HG03108 (cell line): ENCODE measurements at regions not wholly inside any gene's neighbourhood (a gene's known extent, or its start where the extent isn't known, plus 50 kb on each side); places are given as distances from the start of the nearest gene placed in this dataset.

Experiments used
- ATAC-seq: cut with Tn5 transposase; IDR thresholded peaks from one replicate; pipeline ENCODE4 v1.9.1; 2021; ENCODE audit warnings: moderate library complexity; ENCODE audit not compliant: unreplicated experiment

DNA sequence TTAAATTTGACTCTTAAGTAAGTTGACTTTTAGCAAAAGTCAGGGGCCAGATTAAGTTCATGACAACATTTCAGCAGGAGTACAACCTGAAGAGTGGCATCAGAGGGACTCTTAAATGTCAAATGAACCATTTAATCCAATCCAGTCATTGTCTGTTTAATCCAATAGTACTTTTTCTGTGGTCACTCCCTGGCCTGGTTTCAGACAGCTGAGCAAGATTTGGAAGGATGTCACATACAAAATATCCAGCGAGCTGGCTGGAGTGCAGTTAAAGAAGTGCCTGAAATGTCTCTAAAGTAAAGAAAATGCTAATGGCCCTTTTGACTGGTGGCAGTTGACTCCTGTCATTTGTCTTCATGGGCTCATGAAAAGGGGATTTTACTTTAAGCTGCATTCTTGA lies 1082.1 kb downstream of the AACS start:
- ATAC-seq = no peak

DNA sequence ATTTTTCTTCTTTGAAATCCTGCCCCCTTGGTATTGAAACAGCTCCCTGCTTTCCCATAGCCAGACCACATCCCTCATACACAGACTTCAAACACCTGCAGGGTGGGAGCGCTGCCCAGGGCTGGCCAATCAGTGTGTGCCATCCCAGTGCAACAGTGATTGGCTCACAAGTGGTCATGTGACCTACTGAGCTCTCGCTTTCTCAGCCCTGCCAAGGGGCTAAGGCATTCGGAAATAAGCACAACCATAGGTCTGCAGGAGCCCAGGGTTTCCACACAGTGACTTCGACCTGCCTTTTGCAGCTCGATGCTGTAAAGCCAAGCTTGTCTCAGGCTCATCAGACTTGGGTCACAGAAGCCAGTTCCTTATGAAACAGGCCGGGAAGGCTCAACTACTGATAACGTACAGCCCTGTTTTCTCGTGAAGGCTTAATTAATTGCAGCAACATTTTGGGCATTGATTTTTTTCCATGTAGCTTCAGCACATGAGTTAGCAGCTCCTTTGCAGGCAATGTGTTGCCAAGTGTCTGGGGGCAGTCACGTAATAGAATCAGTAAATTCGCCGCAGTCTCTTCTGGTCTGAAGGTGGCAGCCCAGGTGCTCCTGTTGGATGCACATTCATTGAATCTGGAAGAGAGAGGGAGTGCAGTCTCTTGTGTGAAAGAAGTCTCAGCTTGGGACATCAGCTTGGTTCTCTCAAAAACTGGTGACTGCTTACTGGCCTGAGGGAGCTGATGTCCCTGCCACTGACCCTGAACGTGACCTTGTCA lies 1091.8 kb downstream of the AACS start:
- ATAC-seq = no peak

DNA sequence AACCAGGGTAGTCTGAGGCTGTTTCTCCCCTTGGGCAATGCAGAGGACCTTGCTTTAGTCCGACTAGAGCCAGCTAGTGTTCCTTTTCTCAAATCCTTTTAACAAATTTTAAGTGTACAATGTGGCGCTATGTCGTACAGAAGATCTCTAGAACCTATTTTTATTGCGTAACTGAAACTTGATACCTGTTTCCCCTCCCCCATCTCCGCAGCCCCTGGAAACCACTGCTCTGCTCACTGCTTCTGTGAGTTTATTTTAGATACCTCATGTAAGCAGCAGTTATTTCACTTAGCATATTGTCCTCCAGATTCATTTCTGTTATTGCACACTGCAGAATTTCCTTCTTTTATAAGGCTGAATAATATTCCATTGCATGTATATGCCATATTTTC lies 1092.3 kb downstream of the AACS start:
- no peak for ATAC-seq

DNA sequence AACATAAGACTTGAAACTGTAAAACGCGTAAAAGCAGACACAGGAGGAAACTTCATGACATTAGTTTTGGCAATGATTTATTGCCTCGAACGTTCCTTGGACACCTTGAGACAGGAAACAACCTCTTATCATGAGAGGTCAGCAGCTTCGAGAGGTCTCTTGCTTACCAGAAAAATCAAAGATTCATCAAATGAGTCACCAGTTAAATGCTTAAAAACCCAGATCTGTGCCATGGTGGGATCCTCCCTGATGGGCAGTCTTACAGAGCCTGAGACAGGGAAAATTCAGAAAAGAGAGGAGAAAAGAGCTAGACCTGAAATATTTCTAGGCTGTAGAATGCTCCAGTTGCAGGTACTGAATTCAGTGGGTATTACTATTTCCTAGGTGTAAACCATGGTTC lies 1093.9 kb downstream of the AACS start:
- no peak for ATAC-seq

DNA sequence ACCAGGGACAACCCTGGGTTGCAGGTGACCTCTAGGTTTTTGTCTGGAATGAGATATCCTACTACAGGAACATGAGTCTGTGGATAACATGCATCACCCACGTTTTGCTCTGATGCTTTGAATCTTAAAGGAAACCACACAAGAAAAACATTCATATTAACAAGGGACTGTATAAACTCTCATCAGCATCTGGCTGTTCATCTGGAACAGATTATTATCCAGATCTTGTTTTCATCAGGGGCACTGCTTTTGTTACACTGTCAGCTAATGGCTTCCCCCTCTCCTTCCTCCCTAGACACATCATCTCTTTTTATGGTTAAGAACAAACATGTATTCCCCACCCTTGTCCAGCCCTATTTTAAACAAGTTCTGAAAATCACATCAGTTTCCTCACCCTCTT lies 1095.7 kb downstream of the AACS start:
- ATAC-seq = no peak

DNA sequence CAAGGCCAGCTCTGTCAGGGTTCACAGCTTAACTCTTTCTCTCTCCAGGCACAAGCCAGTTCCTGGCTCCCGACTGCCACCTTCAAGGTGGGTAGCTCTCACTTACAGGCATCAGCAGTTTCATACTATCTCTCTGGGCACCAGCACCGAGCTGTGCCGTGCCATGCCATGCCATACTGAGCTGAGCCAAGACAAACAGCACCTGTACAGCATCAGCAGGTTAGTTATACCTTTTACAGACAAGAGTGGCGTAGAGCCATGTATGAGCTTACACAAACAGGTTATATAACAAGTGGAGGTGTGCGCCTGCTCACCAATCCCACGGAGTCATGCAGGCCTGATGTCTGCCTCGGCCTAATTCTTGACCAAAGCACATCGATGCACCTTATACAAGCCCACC lies 1098.7 kb downstream of the AACS start:
- ATAC-seq = no peak

DNA sequence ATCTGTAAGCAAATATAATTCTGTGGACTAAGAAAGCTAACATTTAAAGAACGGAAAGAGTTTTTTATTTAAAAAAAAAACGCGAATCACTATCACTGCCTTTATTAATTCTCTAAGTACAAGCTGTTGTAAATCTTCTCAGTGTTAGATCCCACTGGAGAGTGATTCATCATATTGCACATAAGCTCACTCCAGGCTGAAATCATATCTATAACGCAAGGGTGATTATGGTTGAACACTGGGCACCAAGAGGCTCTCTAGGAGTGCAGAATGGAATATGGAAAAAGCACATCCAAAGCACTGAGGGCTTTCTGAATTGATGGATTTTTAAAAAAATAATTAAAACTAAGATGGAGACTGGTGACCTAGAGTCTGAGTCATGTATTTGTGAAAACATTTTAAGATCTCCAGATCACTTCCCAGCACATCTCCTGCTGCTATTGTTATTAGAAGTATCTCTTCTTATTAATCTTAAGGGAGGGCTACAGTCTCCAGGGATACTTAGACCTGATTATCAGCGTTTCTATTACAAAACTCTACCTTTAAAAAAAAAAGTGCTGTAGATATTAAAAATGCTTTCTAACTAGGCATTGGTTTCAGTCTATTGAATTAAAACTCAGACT lies 1106.8 kb downstream of the AACS start:
- no peak for ATAC-seq

DNA sequence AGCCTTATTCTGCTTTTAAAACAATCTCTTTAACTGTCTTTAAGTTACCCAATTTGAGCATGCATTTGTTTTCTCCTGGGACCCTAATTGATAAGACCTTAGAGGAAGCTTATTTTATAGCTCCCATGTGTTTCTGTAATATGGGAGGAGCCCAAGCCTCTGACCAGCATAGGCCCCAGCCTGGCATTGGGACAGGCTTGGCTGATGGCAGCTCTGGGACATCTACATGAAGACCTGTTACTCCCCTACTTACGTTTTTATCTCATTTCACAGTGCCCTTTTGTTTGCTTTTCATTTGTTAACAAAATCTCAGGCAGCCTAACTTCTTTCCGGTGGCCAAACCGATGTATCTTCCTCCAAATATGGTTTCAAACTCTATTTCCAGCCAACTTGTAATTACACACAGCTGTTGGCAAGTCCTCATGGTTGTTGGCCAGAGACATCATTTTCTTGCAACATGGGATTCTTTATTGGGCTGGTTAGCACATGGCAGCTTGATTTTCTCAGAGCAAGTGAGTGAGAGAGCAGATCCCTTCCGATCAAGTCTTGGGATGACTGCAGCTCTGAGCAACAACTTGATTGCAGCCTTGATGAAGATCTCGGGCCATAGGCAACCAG lies 1117.5 kb downstream of the AACS start:
- no peak for ATAC-seq

DNA sequence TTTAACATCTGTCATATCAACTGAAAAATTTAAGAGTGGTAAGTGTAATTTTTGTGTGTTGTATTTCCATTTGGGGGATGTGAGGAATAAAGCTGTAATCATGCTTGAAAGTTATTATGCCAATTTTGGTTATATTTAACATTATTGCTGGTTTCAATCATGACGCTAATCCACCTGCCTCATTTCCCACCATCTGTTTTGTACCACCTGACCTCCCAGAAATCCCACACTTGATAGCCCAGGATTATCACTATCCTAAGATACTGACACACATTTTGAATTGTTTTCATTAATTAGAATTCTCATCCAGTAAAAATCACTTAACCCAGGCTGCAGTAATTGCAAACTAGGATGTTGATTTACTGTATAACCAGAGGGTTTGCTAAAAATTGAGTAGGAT lies 1119.8 kb downstream of the AACS start:
- ATAC-seq = no peak

DNA sequence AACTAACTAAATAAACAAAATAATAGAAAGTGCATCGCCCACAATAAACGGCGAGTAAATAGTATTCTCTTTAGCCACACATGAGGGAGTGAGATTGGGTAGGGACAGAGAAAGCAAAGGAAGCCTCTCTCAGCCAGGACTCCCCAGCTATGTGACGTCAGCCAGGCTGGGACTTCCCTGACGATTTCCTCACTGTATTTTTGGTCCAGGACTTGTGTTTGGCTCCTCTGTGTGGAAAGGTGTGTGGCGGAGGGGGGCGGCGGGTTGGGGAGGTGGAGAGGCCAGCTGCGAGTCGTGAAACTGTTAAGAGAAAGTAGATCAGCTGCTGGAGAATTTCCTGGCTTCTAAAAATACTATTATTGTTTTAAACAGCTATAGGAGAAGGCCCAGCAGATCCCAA lies 1124.6 kb downstream of the AACS start:
- no peak for ATAC-seq

DNA sequence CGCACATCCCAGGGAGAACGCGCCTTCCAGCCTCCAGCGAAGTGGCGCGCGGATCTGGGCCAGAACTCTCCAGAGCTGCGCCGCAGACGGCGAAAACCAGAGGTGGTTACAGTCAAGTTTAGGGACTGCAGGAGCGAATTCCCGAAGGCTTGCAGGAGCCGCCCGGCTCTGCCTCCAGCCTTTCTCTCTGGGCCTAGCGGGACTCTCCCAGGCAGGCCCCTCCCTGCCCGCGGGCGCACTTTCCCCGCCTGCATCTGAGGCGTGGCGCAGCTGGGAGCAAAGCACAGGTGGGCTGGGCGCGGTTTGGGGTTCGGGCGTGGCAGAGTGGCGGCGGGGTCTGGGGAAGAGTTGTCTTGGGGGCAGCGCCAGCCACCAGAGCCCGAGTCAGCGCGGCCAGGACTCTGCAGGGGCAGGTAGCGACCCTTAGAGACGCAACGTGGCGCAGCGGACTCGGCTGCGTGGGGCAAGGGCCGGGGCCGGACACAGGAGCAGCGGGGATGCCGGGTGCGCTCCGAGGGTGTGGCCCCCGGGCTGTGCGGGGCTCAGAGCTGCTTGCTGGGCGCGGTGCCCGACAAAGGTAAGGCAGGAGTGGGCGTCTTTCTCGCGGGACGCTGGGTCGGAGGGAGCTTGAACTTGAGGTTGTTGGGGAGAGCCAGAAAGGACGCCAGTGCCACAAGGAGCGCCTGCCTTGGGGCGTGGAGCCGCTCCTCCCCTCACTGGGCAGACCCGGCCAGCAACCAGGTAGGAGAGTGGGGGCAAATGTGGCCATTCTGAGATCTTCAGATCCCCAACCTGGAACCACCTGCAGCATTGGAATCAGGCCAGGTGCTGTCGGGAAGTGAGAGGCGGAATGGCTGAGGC lies 1126.0 kb downstream of the AACS start:
- ATAC-seq = no peak

DNA sequence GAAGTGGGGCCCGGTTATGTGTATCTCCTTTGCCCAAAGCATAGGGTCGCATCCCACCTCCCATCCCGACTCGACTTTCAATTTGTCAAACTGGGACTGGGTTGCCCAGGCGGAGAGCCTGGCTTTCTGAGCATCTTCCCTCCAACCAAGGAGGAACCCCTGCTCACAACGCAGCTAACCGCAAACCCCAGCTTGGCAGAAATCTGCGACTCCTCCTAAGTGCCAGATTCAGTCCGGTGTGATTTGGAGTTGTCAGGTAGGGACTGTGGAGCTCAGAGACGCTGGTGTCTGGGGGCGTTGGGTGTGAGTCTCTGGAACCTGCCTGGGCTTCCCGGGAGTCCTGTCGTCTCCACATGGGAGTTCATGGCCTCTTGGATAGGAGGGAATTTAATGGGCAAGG lies 1126.7 kb downstream of the AACS start:
- ATAC-seq = no peak

DNA sequence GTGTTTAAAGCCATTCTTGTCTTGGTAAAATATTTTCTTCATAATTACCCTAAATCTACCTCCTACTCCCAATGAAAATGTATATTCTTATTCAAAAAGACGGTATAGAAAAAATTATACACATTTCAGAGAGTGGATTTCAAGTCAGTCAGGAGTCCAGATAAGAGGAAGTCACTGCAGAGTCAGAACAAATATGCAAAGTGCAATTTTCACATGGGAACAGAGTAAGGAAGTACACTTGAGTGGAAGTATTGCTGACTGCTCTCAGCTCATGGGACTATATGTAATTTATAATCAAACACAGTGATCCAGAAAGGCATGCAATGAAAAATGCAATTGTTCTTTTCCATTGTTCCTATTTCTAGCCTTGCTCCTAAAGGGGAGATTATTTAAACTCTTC lies 1128.0 kb downstream of the AACS start:
- ATAC-seq = no peak

DNA sequence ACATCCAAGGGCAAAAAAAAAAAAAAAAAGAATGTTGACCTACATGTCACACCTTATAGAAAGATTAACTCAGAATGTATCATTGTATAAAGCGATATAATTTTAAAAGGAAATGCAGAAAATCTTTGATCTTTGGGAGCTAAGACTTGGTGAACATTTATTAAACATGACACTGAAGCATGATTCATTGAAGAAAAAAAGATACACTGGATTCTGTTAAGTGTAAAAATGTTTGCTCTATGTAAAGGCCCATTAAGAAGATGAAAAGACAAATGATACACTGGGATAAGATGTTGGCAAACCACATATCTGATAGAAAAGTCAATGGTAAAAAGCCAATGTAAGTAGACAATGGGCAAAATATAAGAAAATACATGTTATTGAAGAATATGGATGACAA lies 1131.0 kb downstream of the AACS start:
- no peak for ATAC-seq

DNA sequence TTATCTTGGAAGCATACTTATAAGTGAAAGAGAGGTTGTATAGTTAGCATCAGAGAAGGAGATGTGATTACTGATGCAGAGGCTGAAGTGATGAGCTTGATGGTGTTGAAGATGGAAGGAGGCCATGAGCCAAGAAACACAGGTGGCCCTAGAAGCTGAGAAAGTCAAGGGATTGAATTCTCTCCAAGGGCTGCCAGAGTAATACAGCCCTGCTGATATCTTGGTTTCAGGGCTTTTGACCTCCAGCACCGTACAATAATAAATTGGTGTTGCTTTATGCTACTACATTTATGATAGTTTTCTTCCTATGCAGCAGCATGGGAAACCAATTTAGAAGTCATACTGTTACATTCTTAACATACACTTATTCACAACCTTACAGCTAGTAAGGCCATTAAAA lies 1133.3 kb downstream of the AACS start:
- no peak for ATAC-seq

DNA sequence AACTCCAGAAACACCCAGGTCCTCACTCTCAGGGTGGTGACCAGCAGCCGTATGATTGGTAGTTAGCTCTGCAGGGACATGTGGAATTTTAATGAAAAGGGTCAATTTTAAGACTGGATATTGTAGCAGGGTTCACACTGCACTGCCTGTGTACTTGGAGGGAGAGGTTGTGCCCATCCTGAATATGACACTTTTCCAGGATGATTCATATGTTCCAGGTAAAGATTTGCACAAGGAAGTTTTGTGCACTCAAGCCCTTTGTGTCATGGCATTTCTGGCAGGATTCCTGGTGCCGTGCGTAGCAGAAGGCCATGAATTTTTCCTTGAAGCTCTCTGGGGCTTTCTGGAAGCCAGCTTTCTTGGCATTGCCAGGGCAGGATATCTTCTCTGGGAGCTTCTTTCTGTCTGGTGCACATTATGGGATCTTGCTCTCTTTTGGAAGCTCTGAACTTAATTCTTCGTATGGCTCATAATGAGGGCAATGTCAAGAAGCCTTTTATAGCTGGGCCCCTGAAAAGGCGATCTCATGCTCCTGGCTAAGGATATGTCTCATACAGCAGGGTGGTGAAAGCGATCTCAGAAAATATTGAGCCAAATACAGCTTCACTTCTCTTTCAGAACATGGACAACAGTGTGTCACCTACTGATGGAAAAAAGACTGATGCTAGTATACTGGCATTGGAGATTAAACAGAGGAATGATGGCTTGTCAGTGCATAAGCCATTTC lies 1133.9 kb downstream of the AACS start:
- ATAC-seq = no peak

DNA sequence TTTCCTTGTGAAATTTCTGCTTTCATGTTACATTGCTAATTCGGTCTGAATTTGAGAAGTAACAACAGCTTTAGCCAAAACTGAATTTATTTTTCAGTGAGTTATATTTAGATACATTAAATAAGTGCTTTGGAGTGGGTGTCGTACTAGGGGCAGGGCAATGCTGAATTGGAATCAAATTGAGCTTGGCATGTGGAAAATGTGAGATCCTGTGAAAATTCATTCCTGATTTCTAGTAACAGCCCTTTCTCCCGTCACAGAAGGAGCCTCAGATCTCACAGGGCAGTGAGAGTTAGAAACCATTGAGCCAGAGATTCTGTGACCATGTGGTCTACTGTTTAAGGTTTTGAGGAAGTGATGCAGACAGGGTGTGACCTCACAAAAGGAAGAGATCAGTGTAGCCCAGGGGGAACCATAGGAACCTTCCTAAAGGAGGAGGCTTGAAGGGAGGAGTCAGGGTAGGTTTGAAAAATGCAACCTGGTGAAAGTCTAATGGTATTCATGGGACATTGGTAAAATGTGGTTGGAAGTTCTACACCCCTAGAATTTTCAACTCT lies 1136.8 kb downstream of the AACS start:
- ATAC-seq = no peak

DNA sequence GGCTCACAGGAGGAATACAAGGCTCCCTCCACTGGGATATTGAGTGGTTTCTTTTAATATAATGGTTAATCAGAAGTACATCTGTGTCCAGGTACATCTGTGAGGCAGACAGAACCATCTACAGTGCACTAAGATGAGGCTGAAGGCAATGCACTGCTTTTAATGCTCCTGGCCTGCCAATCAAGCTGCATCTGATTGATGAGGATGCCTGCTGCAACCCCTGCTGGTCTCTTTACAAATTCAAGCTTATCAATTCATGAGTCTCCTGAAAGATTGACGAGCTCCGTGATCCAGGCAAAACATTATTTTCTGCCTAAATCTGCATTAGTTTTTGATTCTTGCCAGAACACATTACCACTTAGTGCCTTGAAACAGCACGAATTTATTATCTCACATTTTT lies 1139.1 kb downstream of the AACS start:
- ATAC-seq = no peak

DNA sequence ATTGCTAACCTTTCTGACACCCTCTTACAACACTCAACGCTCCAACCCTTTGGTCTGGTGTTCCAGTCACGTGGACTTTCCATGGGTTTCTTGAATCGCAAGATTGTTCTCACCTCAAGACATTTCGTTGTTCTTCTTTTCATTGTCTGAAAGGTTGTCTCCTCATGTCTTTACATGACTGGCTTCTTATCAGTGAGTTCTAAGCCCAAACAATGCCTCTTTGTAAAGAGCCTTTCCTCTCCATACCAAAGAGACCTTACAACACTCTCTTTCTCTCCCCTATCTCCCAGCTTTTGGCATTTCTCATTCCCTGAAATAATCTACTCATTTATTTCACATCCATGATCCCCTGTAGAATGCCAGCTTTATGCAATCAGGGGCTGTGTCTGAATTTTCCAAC lies 1144.8 kb downstream of the AACS start:
- ATAC-seq = no peak

DNA sequence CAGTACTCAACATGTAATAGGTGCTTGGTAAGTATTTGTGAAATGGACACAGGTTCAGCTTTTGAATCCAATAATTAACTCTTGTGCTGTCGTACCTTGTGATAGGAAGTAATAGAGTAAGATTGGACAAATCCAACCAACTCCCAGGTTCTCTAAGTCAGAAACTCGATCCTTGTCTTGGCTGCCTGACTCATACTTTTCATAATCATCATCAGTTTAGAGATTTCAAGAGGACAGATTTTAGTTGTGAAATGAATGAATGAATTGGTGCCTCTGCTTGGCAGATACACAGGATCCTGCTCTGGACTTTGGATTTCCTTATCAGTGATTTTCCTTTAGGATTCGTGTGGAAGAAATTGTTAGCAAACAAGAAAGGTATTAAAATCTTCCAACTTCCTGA lies 1145.2 kb downstream of the AACS start:
- no peak for ATAC-seq

DNA sequence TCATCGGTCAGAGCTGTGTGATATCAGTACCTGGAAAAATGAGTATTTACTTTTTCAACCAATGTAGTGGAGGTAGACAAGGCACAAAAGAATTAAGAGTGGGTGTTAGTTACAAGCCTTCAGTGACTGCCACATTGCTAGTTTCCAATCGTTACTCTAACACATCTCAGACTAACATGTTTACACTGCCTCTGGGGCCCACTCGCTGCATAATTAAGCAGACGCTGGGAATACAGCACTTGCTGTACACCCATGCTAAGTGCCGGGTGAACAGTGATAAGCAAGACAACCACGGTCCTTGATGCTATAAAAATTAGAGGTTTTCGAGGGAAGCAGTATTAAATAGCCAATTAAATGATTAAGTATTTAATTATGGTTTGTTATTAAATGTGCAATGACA lies 1147.6 kb downstream of the AACS start:
- no peak for ATAC-seq
